ENCODE measurements at regions not wholly inside any gene's neighbourhood (a gene's known extent, or its start where the extent isn't known, plus 50 kb on each side); places are given as distances from the start of the nearest gene placed in this dataset.
"Not testable (repeated sequence)": the region's sequence is repeated elsewhere in the genome, so short reads cannot be mapped to it uniquely, and the experiment has no call there.

DNA sequence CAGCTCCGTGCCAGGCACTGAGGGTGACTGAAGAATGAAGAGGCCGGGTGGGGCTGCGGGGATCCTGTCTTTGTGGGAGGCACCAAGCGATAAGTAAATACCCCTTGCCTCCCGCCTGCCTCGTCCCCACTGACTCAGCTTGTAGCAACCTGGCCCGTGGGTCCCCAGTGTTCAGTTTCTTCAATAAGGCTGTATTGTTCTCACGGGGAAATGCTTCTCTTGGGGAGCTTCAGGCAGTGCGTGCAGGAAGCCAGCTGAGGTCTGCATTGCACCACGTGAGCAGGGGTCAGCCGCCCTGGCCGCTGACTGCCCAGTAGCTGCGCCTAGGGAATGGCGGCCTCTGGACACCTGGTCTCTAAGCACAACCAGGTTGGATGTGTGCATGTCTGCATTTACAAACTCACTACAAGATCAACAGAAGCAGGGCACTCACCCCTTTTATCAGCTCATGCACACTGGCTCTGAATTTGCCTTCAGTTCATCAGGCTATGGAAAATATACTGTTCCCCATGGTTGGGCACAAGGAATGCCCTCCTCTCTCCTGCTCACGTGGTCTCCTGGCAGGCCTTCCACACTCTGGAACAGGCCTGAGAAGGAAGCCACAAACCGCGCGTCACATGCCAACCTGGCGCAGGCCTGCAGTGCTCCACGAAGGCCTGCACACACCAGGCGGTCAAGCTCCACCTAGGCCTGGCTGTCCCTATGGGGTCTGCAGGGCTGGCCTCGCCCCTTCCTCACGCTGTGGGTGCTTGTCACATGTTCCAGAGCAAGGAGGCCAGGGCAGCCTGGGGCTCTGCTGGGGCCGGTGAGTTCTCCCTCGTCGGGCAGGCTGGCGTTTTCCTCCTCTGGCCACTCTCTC is 135.7 kb upstream of the RNF32 start:
- no peak for DNase-seq (ENCODE audit: low read depth)
- TF ChIP-seq, protein P1, sequence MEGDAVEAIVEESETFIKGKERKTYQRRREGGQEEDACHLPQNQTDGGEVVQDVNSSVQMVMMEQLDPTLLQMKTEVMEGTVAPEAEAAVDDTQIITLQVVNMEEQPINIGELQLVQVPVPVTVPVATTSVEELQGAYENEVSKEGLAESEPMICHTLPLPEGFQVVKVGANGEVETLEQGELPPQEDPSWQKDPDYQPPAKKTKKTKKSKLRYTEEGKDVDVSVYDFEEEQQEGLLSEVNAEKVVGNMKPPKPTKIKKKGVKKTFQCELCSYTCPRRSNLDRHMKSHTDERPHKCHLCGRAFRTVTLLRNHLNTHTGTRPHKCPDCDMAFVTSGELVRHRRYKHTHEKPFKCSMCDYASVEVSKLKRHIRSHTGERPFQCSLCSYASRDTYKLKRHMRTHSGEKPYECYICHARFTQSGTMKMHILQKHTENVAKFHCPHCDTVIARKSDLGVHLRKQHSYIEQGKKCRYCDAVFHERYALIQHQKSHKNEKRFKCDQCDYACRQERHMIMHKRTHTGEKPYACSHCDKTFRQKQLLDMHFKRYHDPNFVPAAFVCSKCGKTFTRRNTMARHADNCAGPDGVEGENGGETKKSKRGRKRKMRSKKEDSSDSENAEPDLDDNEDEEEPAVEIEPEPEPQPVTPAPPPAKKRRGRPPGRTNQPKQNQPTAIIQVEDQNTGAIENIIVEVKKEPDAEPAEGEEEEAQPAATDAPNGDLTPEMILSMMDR (IDR thresholded peaks at IDR 0.05; ENCODE audit: control insufficient read depth, extremely low read depth, insufficient read depth), result no peak
- H3K4me3 ChIP-seq (ENCODE audit: low read depth, low read length), result no peak overlapping the region

DNA sequence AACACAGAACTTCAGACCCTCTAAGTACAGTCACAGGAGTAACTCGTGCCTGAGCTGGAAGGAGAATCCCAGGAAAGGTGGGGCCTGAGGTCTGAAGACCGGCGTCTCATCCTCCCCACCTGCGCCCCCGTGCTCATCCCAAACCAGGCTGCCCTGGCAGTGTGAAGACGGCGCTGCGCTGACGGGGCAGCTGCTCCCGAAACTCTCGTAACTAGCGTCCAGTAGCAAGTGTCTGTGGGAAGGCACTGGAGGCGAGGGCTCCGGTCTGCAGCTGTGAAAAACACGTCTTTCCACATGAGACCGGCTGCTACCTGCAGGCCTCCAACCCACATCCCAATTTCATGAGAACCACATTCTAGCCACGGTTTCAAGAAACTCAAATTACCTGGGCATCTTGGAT is 136.6 kb upstream of the RNF32 start:
- TF ChIP-seq, protein P1 (IDR thresholded peaks at IDR 0.05; ENCODE audit: control insufficient read depth, extremely low read depth, insufficient read depth), result no peak
- H3K4me3 ChIP-seq (ENCODE audit: low read depth, low read length), result no peak overlapping the region
- no peak for DNase-seq (ENCODE audit: low read depth)

DNA sequence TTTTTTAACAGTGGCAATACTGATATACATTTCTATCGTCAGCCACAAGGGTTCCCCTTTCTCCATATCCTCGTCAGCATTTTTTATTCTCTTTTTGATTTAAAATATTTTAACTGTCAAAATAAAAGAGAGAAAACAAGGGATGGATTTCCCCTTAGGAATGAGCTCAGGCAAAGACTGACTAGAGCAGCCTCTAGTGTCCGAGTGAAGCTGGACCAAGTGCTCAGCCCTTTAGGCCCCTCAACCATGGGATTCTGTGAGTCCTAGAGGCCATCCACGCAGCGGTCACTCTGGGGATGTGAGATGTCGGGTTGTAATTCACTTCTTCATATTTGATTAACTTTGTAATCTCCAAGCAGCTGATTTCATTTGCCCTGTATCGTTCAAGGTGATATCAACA is 137.4 kb upstream of the RNF32 start:
- no peak for DNase-seq (ENCODE audit: low read depth)
- TF ChIP-seq, protein P1 (IDR thresholded peaks at IDR 0.05; ENCODE audit: control insufficient read depth, extremely low read depth, insufficient read depth), result 0 out of 2 replicates have a peak, but pooled peaks have one; percentile 11

DNA sequence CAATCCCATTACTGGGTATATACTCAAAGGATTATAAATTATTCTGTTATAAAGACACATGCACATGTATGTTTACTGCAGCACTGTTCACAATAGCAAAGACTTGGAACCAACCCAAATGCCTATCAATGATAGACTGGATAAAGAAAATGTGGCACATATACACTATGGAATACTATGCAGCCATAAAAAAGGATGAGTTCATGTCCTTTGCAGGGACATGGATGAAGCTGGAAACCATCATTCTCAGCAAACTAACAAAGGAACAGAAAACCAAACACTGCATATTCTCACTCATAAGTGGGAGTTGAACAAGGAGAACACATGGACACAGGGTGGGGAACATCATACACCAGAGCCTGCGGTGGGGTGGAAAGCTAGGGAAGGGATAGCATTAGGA is 138.8 kb upstream of the RNF32 start:
- DNase-seq (ENCODE audit: low read depth); H3K4me3 ChIP-seq (ENCODE audit: low read depth, low read length): not testable (repeated sequence)

More for the DNA sequence above, 137.4 kb upstream of the RNF32 start:
- H3K4me3 ChIP-seq (ENCODE audit: low read depth, low read length), result no peak overlapping the region

DNA sequence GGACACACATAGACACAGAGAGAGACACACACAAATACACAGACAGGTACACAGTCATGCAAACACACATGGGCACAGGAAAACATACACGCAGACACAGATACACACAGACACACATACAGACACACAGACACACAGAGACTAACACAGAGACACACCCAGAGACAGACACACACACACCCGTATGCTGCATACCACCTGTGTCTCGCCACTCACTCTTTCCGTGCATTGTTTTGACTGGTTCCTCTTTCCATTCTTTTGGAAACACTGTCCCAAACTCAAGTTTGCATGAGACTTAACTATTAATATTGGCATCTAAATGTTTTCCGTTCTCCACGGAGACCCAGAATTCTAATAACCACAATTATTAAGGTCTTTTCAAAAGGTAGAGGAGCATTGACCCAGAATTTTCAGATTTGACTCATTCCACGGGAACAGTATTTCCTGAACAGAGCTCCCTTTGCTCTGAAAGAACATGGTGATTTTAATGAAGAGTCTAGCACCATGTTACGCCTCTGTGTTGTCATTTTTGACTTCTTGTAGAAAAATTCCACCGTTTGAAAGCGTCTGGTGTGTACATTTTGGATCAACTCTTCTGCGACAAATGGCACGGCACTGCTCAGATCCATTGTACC is 141.2 kb upstream of the RNF32 start:
- H3K4me3 ChIP-seq (ENCODE audit: low read depth, low read length), result no peak overlapping the region
- DNase-seq (ENCODE audit: low read depth), result no peak
- TF ChIP-seq, protein P1 (IDR thresholded peaks at IDR 0.05; ENCODE audit: control insufficient read depth, extremely low read depth, insufficient read depth), result no peak

DNA sequence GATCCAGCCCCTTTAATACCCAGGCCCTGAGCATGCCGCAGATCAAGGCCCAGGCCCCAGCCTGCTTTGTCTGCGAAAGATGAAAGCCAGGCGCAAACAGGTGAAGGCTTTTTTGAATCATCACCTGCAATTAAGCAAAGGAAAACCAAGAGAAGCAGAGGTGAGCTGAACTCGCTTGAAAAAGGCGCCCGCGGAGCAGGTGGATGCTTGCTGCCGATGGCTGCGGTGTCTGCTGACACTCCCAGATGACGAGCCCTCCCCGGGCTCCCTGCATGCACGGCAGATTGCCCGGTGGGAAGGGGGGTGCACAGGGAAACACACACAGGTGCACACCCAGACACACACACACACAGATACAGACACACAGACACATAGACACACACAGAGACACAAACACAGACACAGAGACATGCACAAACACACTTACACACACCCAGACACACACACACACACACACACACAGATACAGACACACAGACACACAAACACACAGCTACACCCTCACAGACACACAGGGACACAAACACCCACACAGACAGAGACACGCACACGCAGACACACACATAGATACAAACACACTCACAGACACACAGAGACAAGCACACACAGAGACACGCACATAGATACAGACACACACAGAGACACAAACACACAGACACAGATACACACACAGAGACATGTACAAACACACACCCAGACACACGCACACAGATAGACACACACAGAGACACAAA is 142.6 kb upstream of the RNF32 start:
- no peak overlapping the region for H3K4me3 ChIP-seq (ENCODE audit: low read depth, low read length)
- TF ChIP-seq, protein P1 (IDR thresholded peaks at IDR 0.05; ENCODE audit: control insufficient read depth, extremely low read depth, insufficient read depth), result no peak
- DNase-seq (ENCODE audit: low read depth), result no peak

DNA sequence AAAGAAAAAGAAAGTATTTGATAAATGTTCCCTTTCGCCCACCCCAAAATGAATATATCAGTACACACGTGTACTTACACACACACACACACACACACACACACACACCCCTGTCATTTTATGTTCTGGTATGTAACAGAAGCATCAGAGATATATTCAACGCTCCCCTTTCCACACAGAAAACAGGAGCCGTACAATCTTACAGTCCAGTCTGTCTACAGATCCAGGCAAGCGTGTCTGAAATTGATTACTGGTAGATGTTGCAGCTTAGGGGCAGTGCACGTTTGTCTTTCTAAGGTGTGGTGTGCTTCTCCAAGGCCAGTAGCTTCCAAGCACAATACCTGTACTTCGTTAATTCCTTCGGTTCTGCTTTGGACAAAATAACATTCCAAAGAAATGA is 143.7 kb upstream of the RNF32 start:
- no peak overlapping the region for H3K4me3 ChIP-seq (ENCODE audit: low read depth, low read length)
- TF ChIP-seq, protein P1 (IDR thresholded peaks at IDR 0.05; ENCODE audit: control insufficient read depth, extremely low read depth, insufficient read depth), result no peak
- no peak for DNase-seq (ENCODE audit: low read depth)

Measured in LNCaP clone FGC (cell line).